Activated naive CD8-positive, alpha-beta T cell treated with anti-CD3 and anti-CD28 coated beads for 36 hours (primary cell): ENCODE measurements at regions not wholly inside any gene's neighbourhood (a gene's known extent, or its start where the extent isn't known, plus 50 kb on each side); places are given as distances from the start of the nearest gene placed in this dataset.

Experiments used
- DNase-seq: peaks from one replicate; pipeline ENCODE4 v3.0.0; 2021
- H3K27ac Mint-ChIP-seq: one replicate; pipeline ENCODE4 v1.8.0; 2022; ENCODE audit warnings: mild to moderate bottlenecking, moderate library complexity, mixed read lengths
- H3K27me3 Mint-ChIP-seq: one replicate; pipeline ENCODE4 v1.8.0; 2022; ENCODE audit warnings: mild to moderate bottlenecking, mixed read lengths
- H3K36me3 Mint-ChIP-seq: one replicate; pipeline ENCODE4 v1.8.0; 2021; ENCODE audit warnings: mild to moderate bottlenecking, mixed read lengths
- H3K4me1 Mint-ChIP-seq: one replicate; pipeline ENCODE4 v1.8.0; 2021; ENCODE audit warnings: mixed read lengths
- H3K4me3 Mint-ChIP-seq: one replicate; pipeline ENCODE4 v1.8.0; 2022; ENCODE audit warnings: mild to moderate bottlenecking, moderate library complexity, mixed read lengths
- H3K9me3 Mint-ChIP-seq: one replicate; pipeline ENCODE4 v1.8.0; 2022; ENCODE audit warnings: mixed read lengths

DNA sequence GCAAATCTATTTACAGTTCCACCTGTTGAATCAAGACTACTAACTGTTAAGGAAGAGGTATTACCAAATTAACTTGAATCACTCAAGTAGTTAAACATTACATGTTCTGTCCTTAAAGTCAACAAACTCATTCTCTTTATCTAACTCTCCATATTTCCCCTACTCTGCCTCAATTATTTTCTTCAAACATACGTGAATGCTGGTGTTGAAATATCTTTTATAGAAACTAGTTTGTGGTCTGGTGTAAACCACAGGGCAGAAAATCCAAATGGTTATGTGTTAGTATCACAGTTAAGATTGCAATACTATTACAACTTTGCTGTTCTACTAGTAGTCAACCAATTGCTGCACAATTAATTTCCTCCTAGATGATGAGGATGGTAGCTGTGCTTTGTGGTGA lies 603.5 kb downstream of the KCTD16 start:
- Mint-ChIP-seq H3K36me3 (no peaks in the 10 kb centered on the region), H3K9me3 (peaks cover 1% of the 10 kb centered on the region), H3K27me3 (no peaks in the 10 kb centered on the region), H3K4me3 (no peak overlapping the region), H3K27ac (no peak overlapping the region), H3K4me1 (no peaks in the 10 kb centered on the region)
- no peak for DNase-seq

DNA sequence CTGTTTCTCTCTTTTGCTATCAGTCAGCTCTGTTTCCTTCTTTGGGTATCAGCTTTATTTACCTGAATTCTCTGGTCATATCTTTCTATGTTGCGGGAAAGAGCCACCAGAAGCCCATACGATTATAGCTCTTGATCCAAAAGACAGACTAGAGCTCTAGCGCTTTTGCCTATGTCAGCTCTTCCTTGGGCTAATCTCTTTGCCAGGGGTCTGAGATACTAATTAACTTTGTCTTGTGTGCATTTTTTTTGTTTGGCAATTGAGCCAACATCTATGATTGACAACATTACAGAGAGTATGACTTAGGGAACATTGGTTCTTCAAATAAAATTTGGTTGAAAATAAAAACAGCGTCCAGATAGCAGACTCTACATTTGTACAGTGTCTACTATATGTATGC lies 603.0 kb downstream of the KCTD16 start:
- no peaks in the 10 kb centered on the region for H3K4me1 Mint-ChIP-seq
- no peaks in the 10 kb centered on the region for H3K36me3 Mint-ChIP-seq
- no peak for DNase-seq
- H3K27ac Mint-ChIP-seq: no peak overlapping the region
- H3K4me3 Mint-ChIP-seq: no peak overlapping the region
- no peaks in the 10 kb centered on the region for H3K27me3 Mint-ChIP-seq
- peaks cover 1% of the 10 kb centered on the region for H3K9me3 Mint-ChIP-seq

DNA sequence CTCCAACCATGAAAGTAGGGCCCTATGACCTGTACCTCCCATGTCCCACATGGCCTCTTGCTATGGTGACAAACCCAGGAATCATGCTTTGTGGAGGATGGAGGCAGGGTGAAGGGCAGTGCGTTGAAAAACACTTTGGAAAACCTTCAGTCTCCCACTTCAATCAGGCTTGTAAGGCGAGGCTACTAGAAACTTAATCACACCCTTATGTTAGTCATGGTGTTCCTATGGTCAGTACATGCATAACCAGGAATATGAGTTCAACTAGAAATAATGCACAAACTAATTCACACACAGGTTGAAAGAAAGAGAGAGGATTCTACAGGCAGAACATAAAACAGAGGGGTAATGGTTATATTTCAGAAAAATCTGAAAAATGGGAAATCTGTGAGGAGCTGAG lies 601.1 kb downstream of the KCTD16 start:
- Mint-ChIP-seq H3K4me1 (no peaks in the 10 kb centered on the region), H3K4me3 (no peak overlapping the region), H3K27ac (no peak overlapping the region), H3K27me3 (no peaks in the 10 kb centered on the region), H3K36me3 (no peaks in the 10 kb centered on the region), H3K9me3 (peaks cover 1% of the 10 kb centered on the region)
- no peak for DNase-seq

DNA sequence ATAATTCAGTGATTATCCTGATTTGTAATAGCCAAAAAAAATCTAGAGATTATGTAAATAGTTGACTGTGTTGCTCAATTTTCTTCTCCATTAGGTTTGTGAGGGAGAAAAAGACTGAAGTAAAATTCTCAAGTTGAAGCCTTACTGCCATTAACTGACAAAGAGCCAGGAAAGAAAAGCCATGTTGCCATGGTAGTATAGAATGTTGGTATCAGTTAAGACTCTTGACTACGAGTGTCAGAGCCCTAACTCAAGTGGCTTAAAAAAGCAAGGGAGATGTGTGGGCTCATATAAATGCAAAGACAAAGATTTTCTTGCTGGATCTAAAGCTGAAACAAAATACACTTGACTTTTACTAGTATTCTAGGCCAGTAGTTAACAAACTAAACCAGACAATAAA lies 571.7 kb downstream of the KCTD16 start:
- Mint-ChIP-seq H3K9me3 (peaks cover 13% of the 10 kb centered on the region), H3K4me1 (no peaks in the 10 kb centered on the region), H3K36me3 (no peaks in the 10 kb centered on the region), H3K27ac (no peak overlapping the region), H3K4me3 (no peak overlapping the region), H3K27me3 (no peaks in the 10 kb centered on the region)
- DNase-seq: no peak

DNA sequence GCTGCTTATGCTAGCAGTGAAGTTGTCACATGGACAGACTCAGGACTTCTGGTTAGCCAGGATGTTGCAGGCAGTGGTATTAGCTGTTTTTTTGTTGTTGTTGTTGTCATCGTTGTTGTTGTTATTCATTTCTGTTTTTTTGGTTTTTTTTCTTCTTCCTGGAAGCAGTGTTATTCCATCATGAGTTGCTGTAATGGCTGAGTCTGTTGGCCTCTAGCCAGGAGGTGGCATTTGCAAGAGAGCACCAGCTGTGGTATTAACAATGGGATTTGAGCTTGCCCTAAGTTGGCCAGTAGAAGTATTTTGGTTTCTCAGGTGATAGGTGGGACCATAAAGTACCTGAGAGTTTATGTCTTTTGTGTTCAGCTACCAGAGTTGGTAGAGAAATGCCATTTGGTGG lies 561.1 kb downstream of the KCTD16 start:
- no peaks in the 10 kb centered on the region for H3K36me3 Mint-ChIP-seq
- DNase-seq: no peak
- peaks cover 5% of the 10 kb centered on the region for H3K9me3 Mint-ChIP-seq
- H3K27me3 Mint-ChIP-seq: no peaks in the 10 kb centered on the region
- H3K27ac Mint-ChIP-seq: no peak overlapping the region
- no peaks in the 10 kb centered on the region for H3K4me1 Mint-ChIP-seq
- no peak overlapping the region for H3K4me3 Mint-ChIP-seq

DNA sequence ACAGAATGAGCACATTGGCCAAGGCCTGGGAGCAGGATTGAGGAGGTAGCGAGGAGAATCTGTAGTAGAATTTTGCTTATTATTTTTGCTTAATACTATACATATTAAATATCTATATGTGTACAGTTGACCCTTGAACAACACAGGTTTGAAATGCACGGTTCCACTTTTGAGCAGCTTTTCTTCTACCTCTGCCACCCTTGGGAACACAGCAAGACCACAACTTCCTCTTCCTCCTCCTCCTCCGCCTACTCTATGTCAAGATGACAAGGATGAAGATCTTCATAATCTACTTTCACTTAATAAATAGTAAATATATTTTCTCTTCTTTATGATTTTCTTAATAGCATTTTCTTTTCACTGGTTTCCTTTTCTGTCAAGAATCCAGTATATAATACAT lies 541.4 kb downstream of the KCTD16 start:
- no peak for DNase-seq
- Mint-ChIP-seq H3K9me3 (peaks cover 5% of the 10 kb centered on the region), H3K27ac (no peak overlapping the region), H3K27me3 (no peaks in the 10 kb centered on the region), H3K36me3 (peaks cover 1% of the 10 kb centered on the region), H3K4me3 (peak overlapping the region; percentile 42), H3K4me1 (no peaks in the 10 kb centered on the region)

DNA sequence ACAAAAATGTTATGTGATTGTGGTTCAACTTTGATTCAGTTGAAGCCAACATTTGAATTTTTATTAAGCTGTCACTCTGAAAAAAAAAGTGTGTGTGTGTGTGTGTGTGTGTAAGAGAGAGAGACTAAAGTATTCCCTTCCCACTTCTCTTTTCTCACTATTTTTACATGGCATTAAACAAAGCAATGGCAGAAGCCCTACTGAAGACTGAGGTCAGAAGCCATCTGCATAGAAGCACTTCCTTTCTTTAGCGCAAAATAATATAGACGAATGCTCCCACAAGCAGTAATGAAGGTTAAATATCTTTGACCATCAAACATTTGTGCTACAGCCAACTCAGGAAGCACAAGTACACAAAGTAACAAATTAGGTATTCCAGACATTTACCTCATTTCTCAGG lies 540.5 kb downstream of the KCTD16 start:
- no peak for DNase-seq
- no peaks in the 10 kb centered on the region for H3K4me1 Mint-ChIP-seq
- no peak overlapping the region for H3K4me3 Mint-ChIP-seq
- peaks cover 5% of the 10 kb centered on the region for H3K9me3 Mint-ChIP-seq
- H3K27me3 Mint-ChIP-seq: no peaks in the 10 kb centered on the region
- H3K36me3 Mint-ChIP-seq: peaks cover 1% of the 10 kb centered on the region
- H3K27ac Mint-ChIP-seq: no peak overlapping the region

DNA sequence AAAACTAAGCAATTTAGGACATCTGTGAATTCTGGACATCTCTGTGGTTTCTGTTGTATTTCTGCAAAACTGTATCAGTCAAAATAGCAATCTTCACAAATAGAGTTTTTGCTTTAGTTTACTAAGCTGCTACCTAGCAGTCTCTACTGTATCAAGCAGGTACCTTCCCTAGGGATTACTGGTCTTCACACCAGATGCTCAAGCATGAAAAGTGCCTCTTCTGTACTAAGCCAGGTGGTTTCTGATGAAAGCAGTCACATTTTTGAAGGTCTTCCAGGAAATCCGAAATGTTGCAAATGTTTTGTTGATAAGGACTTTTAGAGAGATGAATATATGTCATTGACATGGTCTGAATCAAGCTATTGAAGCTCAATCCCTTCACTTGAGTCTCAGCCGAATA lies 540.0 kb downstream of the KCTD16 start:
- no peaks in the 10 kb centered on the region for H3K4me1 Mint-ChIP-seq
- H3K9me3 Mint-ChIP-seq: peaks cover 5% of the 10 kb centered on the region

DNA sequence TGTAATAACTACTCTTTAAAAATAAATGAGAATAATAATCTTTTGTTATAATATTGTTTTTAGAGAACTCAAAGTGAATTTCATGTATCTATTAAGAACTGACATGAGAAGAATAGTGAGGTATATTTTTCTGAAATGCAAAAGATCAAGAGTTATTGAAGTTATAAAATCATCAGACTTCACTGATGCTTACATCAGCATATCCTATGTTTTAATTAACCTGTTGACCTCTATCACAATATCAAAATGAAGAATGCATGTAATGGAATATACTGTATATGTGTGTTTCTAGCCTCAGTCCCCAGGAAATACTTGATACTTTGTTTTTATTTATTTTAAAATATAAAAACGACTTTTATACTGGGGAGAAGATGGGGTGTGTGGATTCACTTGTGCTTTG lies 533.1 kb downstream of the KCTD16 start:
- Mint-ChIP-seq H3K4me3 (no peak overlapping the region), H3K27ac (no peak overlapping the region), H3K4me1 (no peaks in the 10 kb centered on the region), H3K9me3 (no peaks in the 10 kb centered on the region), H3K36me3 (no peaks in the 10 kb centered on the region), H3K27me3 (no peaks in the 10 kb centered on the region)
- no peak for DNase-seq

More for the DNA sequence above, 540.0 kb downstream of the KCTD16 start:
- Mint-ChIP-seq H3K4me3 (no peak overlapping the region), H3K27me3 (no peaks in the 10 kb centered on the region), H3K27ac (no peak overlapping the region), H3K36me3 (peaks cover 1% of the 10 kb centered on the region)
- no peak for DNase-seq

DNA sequence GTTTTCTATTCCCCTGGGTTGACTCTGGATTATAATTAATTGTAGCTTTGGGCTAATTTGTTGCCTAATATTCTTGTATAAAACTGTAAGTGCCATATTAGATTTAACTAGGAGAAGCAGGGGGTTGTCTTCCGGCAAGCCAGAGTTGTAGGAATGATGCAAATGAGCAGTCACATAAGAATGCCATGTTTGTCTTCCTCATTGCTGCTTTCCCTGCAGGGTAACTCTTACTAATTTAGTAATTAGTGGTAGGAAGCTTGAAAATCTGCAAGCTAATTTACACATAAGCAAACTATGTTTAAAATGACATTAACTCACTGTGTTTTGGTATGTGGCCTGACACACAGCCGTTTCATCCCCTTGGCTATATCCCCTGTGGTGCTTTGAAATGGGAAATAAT lies 527.8 kb downstream of the KCTD16 start:
- Mint-ChIP-seq H3K9me3 (no peaks in the 10 kb centered on the region), H3K36me3 (no peaks in the 10 kb centered on the region), H3K4me1 (no peaks in the 10 kb centered on the region), H3K27me3 (no peaks in the 10 kb centered on the region), H3K27ac (no peak overlapping the region), H3K4me3 (no peak overlapping the region)
- no peak for DNase-seq

DNA sequence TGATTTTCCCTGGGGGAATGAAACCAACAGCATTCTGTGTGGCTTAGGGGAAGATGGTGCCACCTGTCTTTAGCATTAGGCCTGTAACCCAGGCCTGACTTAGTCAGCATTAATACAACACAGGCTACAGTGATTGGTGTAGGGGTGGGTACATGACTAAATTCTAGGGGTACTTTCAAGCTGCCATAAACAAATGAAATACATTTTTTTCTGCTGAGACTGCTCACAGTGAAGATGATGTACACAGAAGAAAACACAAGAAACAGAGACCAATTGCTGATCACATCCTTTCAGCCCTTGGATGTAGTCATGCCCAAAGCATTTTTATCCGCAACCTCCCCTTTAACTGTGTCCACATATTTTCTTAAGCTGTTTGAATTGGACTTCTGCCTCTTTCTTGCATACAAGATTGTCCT lies 527.2 kb downstream of the KCTD16 start:
- Mint-ChIP-seq H3K9me3 (no peaks in the 10 kb centered on the region), H3K4me1 (no peaks in the 10 kb centered on the region), H3K27ac (no peak overlapping the region), H3K27me3 (no peaks in the 10 kb centered on the region), H3K36me3 (no peaks in the 10 kb centered on the region), H3K4me3 (no peak overlapping the region)
- no peak for DNase-seq

DNA sequence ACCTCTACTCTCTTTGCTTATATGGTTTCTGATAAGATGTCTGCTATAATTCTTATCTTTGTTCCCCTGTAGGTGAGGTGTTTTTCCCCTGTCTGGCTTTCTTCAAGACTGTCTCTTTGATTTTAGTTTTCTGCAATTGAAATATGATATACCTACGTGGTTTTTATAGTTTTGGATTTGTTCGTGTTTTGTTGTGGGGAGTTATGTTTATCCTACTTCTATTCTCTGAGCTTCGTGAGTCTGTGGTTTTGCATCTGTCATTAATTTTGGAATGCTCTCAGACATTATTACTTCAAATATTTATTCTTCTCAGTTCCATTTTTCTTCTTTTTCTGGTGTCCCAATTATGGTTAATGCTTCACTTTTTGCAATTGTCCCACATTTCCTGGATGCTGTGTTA lies 521.3 kb downstream of the KCTD16 start:
- peaks cover 3% of the 10 kb centered on the region for H3K9me3 Mint-ChIP-seq
- no peaks in the 10 kb centered on the region for H3K36me3 Mint-ChIP-seq
- H3K4me1 Mint-ChIP-seq: no peaks in the 10 kb centered on the region
- no peak overlapping the region for H3K27ac Mint-ChIP-seq
- H3K27me3 Mint-ChIP-seq: no peaks in the 10 kb centered on the region
- DNase-seq: no peak
- H3K4me3 Mint-ChIP-seq: no peak overlapping the region

DNA sequence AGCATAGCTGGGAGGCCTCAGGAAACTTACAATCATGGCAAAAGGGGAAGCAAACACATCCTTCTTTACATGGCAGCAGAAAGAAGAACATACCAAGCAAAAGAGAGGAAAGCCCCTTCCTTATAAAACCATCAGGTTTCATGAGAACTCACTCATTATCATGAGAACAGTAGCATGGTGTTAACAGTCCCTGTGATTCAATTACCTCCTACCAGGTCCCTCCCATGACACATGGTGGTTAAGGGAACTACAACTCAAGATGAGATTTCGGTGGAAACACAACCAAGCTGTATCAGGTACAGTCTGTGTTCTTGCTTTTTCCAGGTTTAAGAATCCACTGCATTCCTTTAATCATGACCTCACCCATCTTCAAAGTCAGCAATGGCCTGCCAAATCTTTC lies 514.2 kb downstream of the KCTD16 start:
- Mint-ChIP-seq H3K36me3 (no peaks in the 10 kb centered on the region), H3K27ac (no peak overlapping the region), H3K4me3 (no peak overlapping the region), H3K4me1 (no peaks in the 10 kb centered on the region), H3K27me3 (no peaks in the 10 kb centered on the region), H3K9me3 (peaks cover 5% of the 10 kb centered on the region)
- DNase-seq: no peak

DNA sequence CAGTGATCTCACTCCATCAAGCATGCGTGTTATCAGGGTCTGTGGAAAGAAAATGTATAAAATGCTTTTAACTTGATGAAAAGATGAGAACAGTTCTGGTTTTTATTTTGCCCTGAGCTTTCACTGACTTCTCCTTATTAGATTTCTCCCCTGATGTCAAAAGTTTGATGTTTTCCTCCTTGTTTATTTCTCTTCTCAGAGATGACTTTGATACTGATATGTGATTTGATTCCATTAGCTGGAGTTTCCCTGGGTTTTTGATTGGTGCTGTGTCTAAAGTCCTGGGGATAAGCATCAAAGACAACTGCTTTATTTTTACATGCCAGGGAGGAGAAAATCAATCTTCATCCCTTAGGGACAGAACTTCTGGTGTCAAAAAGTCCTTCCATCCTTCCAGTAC lies 510.0 kb downstream of the KCTD16 start:
- Mint-ChIP-seq H3K9me3 (peaks cover 1% of the 10 kb centered on the region), H3K36me3 (no peaks in the 10 kb centered on the region), H3K27me3 (no peaks in the 10 kb centered on the region), H3K4me1 (no peaks in the 10 kb centered on the region), H3K27ac (no peak overlapping the region), H3K4me3 (no peak overlapping the region)
- DNase-seq: no peak

DNA sequence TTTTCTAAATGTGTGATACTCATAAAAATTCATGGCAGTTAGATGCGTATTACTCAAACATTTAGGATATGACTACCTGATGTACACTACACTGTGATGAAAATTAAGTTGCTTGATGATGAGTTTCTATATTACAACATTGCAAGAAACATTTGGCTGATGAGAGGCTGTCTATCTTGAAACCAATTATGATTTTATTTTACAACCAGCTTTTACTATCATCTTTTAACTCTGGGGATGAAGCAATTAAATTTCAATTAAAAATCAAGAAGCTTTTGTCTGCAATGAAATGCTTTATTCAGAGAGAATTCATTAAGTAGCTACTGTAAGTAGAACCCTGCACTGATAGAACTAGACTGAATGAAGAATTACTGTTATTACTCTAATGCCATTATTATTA lies 500.4 kb downstream of the KCTD16 start:
- Mint-ChIP-seq H3K27me3 (no peaks in the 10 kb centered on the region), H3K36me3 (no peaks in the 10 kb centered on the region), H3K9me3 (no peaks in the 10 kb centered on the region), H3K27ac (no peak overlapping the region), H3K4me3 (no peak overlapping the region), H3K4me1 (no peaks in the 10 kb centered on the region)
- DNase-seq: no peak

DNA sequence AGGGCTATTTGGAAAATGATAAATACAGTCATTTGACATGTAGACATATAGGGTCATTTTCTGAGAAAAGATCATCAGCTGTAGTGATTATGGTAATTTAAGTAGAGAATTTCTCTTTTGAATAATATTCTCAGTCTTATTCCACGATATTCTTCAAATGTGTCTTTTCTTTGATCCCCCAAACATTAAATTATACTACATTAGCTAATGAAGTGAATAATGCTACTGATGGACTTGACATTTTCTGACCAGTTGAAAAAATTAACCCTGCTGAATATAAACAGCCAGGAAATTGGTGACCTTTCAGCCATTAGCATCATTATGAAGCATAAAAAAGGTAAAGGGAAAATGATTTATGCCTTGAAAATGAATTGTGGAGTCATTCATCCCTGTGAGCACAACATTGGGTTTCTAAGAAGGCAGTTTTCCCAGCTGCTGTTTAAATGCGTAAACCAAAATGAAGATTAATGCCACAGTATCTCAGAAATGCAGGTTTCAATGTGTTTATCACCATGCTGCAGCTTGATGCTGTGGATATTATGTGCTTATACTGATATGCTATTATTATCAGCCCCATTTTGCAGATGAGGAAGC lies 489.1 kb downstream of the KCTD16 start:
- Mint-ChIP-seq H3K4me1 (no peaks in the 10 kb centered on the region), H3K9me3 (peaks cover 5% of the 10 kb centered on the region), H3K36me3 (no peaks in the 10 kb centered on the region)

DNA sequence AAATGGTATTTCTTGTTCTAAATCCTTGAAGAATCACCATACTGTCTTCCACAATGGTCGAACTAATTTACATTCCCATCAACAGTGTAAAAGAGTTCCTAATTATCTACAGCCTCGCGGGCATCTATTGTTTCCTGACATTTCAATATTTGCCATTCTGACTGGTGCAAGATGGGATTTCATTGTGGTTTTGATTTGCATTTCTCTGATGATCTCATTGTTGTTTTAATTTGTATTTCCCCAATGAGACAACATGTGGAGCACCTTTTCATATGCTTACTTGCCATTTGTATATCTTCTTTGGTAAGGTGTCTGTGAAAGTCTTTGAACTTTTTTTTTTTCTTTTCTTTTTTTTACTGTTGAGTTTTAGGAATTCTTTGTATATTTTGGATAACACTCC lies 473.6 kb downstream of the KCTD16 start:
- Mint-ChIP-seq H3K9me3 (peaks cover 6% of the 10 kb centered on the region), H3K27ac (no peak overlapping the region)

More for the DNA sequence above, 489.1 kb downstream of the KCTD16 start:
- no peak for DNase-seq
- Mint-ChIP-seq H3K4me3 (no peak overlapping the region), H3K27ac (no peak overlapping the region), H3K27me3 (no peaks in the 10 kb centered on the region)

More for the DNA sequence above, 473.6 kb downstream of the KCTD16 start:
- H3K4me3 Mint-ChIP-seq: no peak overlapping the region
- no peaks in the 10 kb centered on the region for H3K36me3 Mint-ChIP-seq
- H3K27me3 Mint-ChIP-seq: no peaks in the 10 kb centered on the region
- H3K4me1 Mint-ChIP-seq: no peaks in the 10 kb centered on the region
- no peak for DNase-seq
